GM04504 (cell line): ENCODE measurements at regions not wholly inside any gene's neighbourhood (a gene's known extent, or its start where the extent isn't known, plus 50 kb on each side); places are given as distances from the start of the nearest gene placed in this dataset.
"Not testable (repeated sequence)": the region's sequence is repeated elsewhere in the genome, so short reads cannot be mapped to it uniquely, and the experiment has no call there.

Experiments used
- DNase-seq: peaks from one replicate; pipeline ENCODE4 v3.0.0-alpha.2; 2012; ENCODE audit warnings: low read depth

GRCh38 chr1:96510911-96511310, 210.7 kb upstream of the PTBP2 start:
- DNase-seq = no peak

GRCh38 chr1:96513136-96513535, 208.4 kb upstream of the PTBP2 start:
- peak; percentile 63 for DNase-seq

GRCh38 chr1:96515430-96515829, 206.2 kb upstream of the PTBP2 start:
- DNase-seq = no peak

GRCh38 chr1:96515925-96516324, 205.7 kb upstream of the PTBP2 start:
- DNase-seq = no peak

- DNase-seq = no peak
Observed at GRCh38 chr1:96519851-96520578, 201.6 kb upstream of the PTBP2 start.

- peak; percentile 13 for DNase-seq
Observed at GRCh38 chr1:96520579-96520947, 201.0 kb upstream of the PTBP2 start.

GRCh38 chr1:96521010-96521409, 200.6 kb upstream of the PTBP2 start:
- no peak for DNase-seq

DNA sequence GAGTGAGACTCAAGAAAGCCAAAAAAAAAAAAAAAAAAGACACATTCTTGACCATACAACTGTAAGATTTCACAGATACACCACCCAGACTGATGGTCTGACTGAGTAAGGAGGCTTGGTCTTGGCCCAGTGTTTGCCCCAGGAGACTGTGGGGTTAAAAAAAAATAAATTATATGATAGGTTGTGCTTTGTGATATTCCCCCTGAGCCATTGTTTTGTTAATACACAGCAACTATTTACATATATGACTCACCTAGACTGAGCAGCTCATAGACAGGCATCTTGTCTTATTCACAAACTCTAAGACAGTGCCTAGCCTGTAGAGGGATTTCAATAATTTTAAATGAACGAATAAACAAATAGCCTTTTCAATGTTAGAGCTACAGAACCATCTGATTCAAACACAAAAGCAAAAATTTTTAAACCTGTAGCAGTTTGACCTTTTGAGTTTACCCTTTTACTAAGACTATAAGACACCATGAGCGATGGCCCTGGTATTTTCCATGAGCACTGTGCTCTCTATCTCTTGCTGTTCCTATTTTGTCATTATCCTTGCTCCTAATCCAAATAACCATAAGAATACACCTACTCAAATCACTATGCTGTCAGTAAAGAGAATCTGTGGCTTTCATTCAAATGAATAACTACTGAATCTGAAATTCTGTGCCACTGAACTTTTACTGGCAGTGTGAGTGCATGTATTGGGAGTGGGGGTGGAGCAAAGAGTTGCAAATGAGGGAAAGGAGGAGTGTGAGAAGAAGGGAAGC, 199.4 kb upstream of the PTBP2 start:
- DNase-seq = no peak

- no peak for DNase-seq
Observed at GRCh38 chr1:96522927-96523326, 198.7 kb upstream of the PTBP2 start.

- no peak for DNase-seq
Observed at GRCh38 chr1:96524100-96524499, 197.5 kb upstream of the PTBP2 start.

DNA sequence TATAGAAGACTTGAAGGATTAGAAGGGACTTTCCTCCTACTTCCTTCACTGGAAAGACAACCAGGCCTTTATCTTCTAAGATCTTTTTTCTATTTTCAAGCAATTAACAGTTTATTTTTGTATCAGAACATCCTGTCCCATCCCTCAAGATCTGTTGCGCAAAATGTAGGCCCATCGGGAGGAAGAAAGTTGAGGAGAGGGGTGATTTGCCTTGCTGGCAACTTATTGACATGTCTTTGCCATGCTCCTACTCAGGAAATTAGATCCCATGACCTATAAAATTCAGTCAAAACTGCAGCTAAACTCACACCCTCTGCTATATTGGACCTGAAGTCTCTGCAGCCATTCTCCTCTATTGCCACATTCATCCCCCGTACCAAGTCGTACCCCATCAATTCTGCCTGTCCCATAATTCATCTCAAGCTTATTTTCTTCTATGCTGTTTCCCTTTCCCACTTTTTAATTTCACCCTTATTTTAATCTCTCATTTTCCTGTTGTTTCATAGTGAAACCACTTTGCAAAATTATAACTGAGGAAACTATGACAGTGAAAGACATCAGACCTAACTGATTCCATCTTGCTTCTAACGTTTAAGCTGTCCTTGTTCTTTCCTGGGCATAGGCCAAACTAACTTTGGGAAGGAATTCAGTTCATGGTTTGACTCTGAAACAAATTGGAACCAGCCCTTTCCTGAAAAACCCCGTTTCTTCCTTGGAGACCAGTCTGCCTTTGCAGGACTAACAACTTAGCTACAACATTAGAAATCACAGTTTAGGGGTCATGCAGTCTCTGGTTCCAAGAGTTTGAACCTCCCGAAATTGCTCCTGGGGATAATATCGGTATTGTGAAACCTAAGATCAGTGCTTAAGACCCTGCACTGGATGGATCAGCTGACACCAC, 195.7 kb upstream of the PTBP2 start:
- DNase-seq = no peak

- not testable (repeated sequence) for DNase-seq
Observed at GRCh38 chr1:96528672-96529071, 192.9 kb upstream of the PTBP2 start.

DNA sequence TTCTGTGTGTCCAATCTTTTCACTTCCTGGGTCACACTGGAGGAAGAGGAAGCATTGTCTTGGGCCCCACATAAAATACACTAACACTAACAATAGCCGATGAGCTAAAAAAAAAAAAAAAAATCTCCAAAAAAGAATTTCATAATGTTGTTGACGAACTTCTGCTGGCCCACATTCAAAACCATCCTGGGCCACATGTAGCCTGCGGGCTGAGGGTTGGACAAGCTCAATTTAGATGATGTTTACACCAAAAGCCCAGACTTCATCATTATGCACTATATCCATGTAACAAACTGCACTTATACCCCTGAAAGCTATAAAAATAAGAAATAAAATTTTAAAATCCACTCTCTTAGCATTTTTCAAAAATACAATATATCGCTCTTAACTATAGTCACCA, 187.8 kb upstream of the PTBP2 start:
- peak; percentile 23 for DNase-seq

GRCh38 chr1:96536581-96536980, 185.0 kb upstream of the PTBP2 start:
- no peak for DNase-seq

DNA sequence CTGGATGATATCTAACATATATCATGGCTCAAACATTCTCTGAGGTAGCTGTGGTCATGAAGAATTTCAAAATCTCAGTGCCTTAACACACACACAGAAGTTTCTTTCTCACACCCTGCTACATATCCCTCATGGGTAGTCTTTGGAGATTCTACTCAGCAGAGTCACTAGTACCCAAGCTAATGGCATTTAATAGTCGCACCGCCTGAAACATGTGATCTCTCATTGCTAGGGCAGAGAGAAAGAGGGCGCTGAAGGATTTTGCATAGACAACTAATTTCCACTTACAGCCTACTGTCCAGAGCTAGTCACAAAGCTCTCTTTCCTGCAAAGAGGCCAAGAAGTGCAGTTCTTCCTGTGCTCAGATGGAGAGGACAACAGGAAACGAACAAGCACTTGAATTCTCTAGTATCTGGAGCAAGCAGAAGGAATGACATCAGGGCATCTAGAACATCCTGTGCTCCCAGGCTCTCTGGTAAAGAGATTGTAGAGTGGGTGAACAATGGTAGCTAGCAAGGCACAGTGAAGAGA, 183.4 kb upstream of the PTBP2 start:
- peak; percentile 50 for DNase-seq

DNA sequence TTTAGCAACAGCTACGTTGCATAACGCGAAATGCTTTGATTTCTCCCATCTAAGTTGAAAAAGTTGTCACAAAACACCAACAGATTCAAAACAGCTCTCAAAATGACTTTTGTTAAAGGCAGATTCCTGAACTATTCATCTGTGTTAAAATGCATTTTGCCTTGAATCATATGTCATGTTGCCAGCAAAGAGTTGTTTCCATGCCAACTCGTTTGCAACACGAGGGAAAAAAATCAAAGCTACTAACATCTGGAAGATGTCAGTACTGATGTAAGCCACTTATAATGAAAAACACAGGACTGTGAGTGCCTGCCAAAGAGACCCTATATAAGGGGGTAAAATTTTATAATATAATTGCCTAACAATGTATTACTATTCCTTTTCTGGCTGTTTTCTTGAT, 182.7 kb upstream of the PTBP2 start:
- peak; percentile 94 for DNase-seq

DNA sequence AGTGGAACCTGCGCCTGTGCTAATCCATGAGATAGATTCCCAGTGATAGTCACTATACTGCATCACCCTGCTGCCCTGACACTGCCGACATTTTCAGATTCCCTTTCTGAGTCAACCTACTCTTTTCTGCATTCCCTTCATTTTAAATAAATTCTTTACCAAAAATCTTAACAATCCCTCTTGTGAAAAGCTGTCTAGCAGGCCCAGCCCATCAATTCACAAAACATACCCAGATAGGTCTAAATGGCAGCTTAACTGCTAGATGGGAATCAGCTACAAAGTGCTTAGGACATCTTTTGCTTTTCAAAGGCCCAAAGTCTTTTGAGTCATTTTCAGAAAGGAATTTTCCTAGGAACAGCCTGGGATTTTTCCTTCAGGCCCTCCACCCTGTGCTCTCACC, 180.1 kb upstream of the PTBP2 start:
- DNase-seq = no peak

DNA sequence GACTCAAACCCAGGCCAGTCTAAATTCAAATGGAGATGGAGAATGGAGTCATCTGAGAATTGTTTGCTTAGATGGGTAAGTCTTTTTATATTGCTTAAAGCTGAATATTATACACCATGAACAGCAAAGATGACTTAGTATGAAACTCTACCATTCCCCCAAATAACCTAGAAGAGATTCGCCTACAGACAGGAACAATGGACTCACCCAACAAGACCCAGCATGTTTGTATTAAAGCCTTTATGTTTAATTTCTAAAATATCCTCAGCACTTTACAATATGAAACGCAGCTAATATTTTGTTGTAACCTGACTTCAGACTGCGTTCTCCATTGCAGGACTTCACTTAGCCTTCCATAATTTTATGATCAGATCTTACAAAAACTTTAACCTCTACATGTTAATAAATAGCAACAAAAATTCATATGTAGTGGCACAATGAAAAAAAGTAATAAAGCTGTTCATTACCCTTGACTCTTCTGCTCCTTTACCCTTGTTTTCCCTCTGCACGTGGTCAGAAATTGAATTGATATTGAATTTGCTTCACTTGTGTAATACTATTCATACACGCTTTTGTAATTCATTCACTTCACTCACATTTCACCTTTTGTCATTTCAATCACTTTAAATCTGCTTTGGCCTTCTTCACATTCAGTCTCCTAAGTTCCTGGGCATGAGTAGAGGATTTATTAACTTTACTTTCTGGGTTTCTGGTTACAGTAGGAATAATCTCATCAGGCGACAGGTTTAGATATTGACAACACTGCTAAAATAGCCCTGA, 177.3 kb upstream of the PTBP2 start:
- DNase-seq = no peak

GRCh38 chr1:96544831-96545221, 176.8 kb upstream of the PTBP2 start:
- no peak for DNase-seq

- no peak for DNase-seq
Observed at GRCh38 chr1:96545935-96546656, 175.5 kb upstream of the PTBP2 start.

DNA sequence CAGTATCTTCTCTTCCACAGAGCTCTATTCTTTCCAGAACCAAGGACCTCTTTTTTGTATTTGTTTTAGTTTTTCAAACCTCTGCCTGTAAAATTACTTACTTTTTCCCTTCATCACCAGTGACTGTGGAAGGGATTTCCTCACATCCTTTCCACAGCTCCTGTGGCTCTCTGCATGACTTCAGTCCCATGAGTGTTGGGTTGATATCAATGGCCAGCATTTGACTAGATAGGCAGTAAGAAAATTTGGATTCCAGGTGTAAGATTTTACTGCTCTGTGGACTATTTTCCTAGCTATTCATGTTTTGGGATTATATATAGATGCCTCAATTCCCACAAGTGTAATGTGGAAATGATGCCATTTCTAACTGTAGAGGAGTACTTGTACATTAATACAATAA, 171.5 kb upstream of the PTBP2 start:
- no peak for DNase-seq
